K562 (cell line): ENCODE measurements at regions not wholly inside any gene's neighbourhood (a gene's known extent, or its start where the extent isn't known, plus 50 kb on each side); places are given as distances from the start of the nearest gene placed in this dataset.

ENCODE experiments used
- ATAC-seq: fragments of 200-7000 bp; cut with Tn5 transposase; 3 replicates; pipeline ENCODE4 v1.9.1; 2020; ENCODE audit warnings: moderate library complexity
- BruUV-seq: library from RNA; stranded (reverse); fragments of 400-500 nt; replicated peaks from 2 replicates; lab custom pipeline; 2021; lab: Mats Ljungman, UMichigan
- CTCF ChIA-PET: fragments of 300-600 bp; formaldehyde crosslinking; extraction: SDS; loops from one replicate; lab custom pipeline; 2021; ENCODE audit warnings: low intra/inter-chr PET ratio; lab: Yijun Ruan, JAX
- POLR2A ChIA-PET: fragments of 300-600, 350-650 bp; sonication (Branson Sonifier 250); formaldehyde crosslinking; extraction: SDS; loops from one replicate; lab custom pipeline; 2021; ENCODE audit warnings: antibody characterized with exemption, inconsistent platforms; lab: Yijun Ruan, JAX
- DNase-seq, 4 experiments: peaks; one replicate each; pipeline versions ENCODE4 v3.0.0 to v3.0.0-alpha.2; 2011 to 2018; ENCODE audit warnings: low spot score in 3 of 4, mixed read lengths in 3 of 4; ENCODE audit errors: extremely low read depth in 1 of 4
- FAIRE-seq: peaks from 2 replicates; lab custom pipeline; 2011; peaks lifted over from hg19 to GRCh38; lab: Jason Lieb, UNC
- H2AFZ ChIP-seq: 2 replicates; pipeline ENCODE4 v1.6.0; 2011; ENCODE audit warnings: low read depth, low read length, control low read depth, inconsistent platforms
- H3K27ac ChIP-seq: fragments of 200-600 bp; 3 replicates; pipeline ENCODE4 v1.8.0; 2011; ENCODE audit warnings: low read depth, mild to moderate bottlenecking, control low read depth, inconsistent platforms, low read length, moderate library complexity, mixed read lengths; ENCODE audit errors: extremely low read depth
- H3K27me3 ChIP-seq, 2 experiments: fragments of 300-600 bp in 1 of 2; 2 replicates in 1 of 2; 3 replicates in 1 of 2; pipeline versions ENCODE4 v1.6.0 to v1.8.0; 2011; ENCODE audit warnings: inconsistent platforms in 2 of 2, low read length in 2 of 2, mild to moderate bottlenecking in 1 of 2, mixed read lengths in 1 of 2, moderate library complexity in 1 of 2; ENCODE audit not compliant: control insufficient read depth in 2 of 2, insufficient read depth in 2 of 2
- H3K36me3 ChIP-seq: fragments of 300-600 bp; 3 replicates; pipeline ENCODE4 v1.8.0; 2011; ENCODE audit warnings: mild to moderate bottlenecking, low read length, inconsistent platforms; ENCODE audit not compliant: control insufficient read depth, insufficient read depth
- H3K4me1 ChIP-seq, 2 experiments: fragments of 200-600 bp in 1 of 2; replicated peaks in 1 of 2; 2 replicates in 1 of 2; 3 replicates in 1 of 2; pipeline versions ENCODE4 v1.5.1 to v1.8.0; 2011; ENCODE audit warnings: inconsistent platforms in 2 of 2, low read length in 2 of 2, mild to moderate bottlenecking in 1 of 2, mixed read lengths in 1 of 2, moderate library complexity in 1 of 2; ENCODE audit not compliant: control insufficient read depth in 2 of 2, insufficient read depth in 2 of 2
- H3K4me2 ChIP-seq: 2 replicates; pipeline ENCODE4 v1.6.1; 2011; ENCODE audit warnings: low read length, control low read depth, inconsistent platforms, mixed read lengths; ENCODE audit not compliant: insufficient read depth
- H3K4me3 ChIP-seq: fragments of 200-600 bp; sonication (generic), shearing (Covaris generic); 2 replicates; pipeline ENCODE4 v1.5.1; 2016; ENCODE audit warnings: control low read depth, inconsistent platforms
- H3K79me2 ChIP-seq: fragments of 200-600 bp; 3 replicates; pipeline ENCODE4 v1.8.0; 2011; ENCODE audit warnings: low read length, inconsistent platforms; ENCODE audit not compliant: control insufficient read depth, insufficient read depth
- H3K9ac ChIP-seq, 2 experiments: 2 replicates each; pipeline versions ENCODE4 v1.6.0 to v1.6.1; 2011; ENCODE audit warnings: low read depth in 2 of 2, low read length in 2 of 2, control low read depth in 1 of 2, inconsistent platforms in 1 of 2, mild to moderate bottlenecking in 1 of 2, mixed read lengths in 1 of 2; ENCODE audit not compliant: insufficient read depth in 1 of 2
- H3K9me1 ChIP-seq: one replicate; pipeline ENCODE4 v1.6.0; 2011; ENCODE audit warnings: inconsistent platforms, mild to moderate bottlenecking, low read length, moderate library complexity; ENCODE audit not compliant: control insufficient read depth, insufficient read depth
- H3K9me3 ChIP-seq: replicated peaks from 2 replicates; pipeline ENCODE4 v1.5.1; 2011; ENCODE audit warnings: low read depth, low read length, inconsistent platforms; ENCODE audit not compliant: control insufficient read depth, insufficient read depth
- H4K20me1 ChIP-seq: replicated peaks from 2 replicates; pipeline ENCODE4 v1.6.1; 2011; ENCODE audit warnings: low read length, inconsistent platforms, mixed read lengths; ENCODE audit not compliant: control insufficient read depth, insufficient read depth
- CBX2 ChIP-seq: fragments of 200-600 bp; sonication (generic); IDR thresholded peaks from one replicate; pipeline ENCODE4 v1.6.1; 2012; ENCODE audit warnings: mild to moderate bottlenecking, low read length, inconsistent platforms; ENCODE audit not compliant: insufficient read depth, poor library complexity, severe bottlenecking
- HNRNPL ChIP-seq: fragments of 200-400 bp; formaldehyde crosslinking; IDR thresholded peaks from 2 replicates; pipeline ENCODE4 v1.6.1; 2017; ENCODE audit warnings: low read depth, mild to moderate bottlenecking, low read length
- PKNOX1 ChIP-seq: fragments of 450-650 bp; IDR thresholded peaks from 2 replicates; pipeline ENCODE4 v1.6.1; 2016
- POLR2A ChIP-seq: fragments of 450-650 bp; conservative IDR thresholded peaks from 2 replicates; pipeline ENCODE4 v1.6.1; 2016
- SAFB ChIP-seq: fragments of 200-400 bp; formaldehyde crosslinking; IDR thresholded peaks from 2 replicates; pipeline ENCODE4 v1.6.1; 2017; ENCODE audit warnings: low read depth, low read length, borderline replicate concordance
- SMAD2 ChIP-seq: fragments of 150-350 bp; IDR thresholded peaks from 2 replicates; pipeline ENCODE4 v1.6.1; 2014; ENCODE audit warnings: low read depth, mild to moderate bottlenecking, low read length
- ZNF277 ChIP-seq: fragments of 250-450 bp; sonication (Bioruptor Pico); IDR thresholded peaks from 2 replicates; pipeline ENCODE4 v1.8.0; 2022; ENCODE audit warnings: inconsistent platforms, mild to moderate bottlenecking, moderate library complexity, borderline replicate concordance
- ZNF586 ChIP-seq: fragments of 450-650 bp; formaldehyde crosslinking; conservative IDR thresholded peaks from 2 replicates; pipeline ENCODE4 v1.4.0; 2020; ENCODE audit warnings: mild to moderate bottlenecking, moderate library complexity
- in situ Hi-C: fragments of 300-500 bp; cut with MboI; formaldehyde crosslinking; loops from 4 replicates; pipeline ENCODE4 v1.15.0; 2018; ENCODE audit warnings: inconsistent platforms, mixed read lengths
- intact Hi-C: fragments of 100-400 bp; cut with micrococcal nuclease; formaldehyde crosslinking; loops from 2 replicates; pipeline ENCODE4 v1.14.2; 2022
- TF ChIP-seq, protein P1 (sequence below): fragments of 450-650 bp; formaldehyde crosslinking; IDR thresholded peaks from 2 replicates; pipeline ENCODE4 v1.4.0; 2020; ENCODE audit warnings: mild to moderate bottlenecking, moderate library complexity

DNA sequence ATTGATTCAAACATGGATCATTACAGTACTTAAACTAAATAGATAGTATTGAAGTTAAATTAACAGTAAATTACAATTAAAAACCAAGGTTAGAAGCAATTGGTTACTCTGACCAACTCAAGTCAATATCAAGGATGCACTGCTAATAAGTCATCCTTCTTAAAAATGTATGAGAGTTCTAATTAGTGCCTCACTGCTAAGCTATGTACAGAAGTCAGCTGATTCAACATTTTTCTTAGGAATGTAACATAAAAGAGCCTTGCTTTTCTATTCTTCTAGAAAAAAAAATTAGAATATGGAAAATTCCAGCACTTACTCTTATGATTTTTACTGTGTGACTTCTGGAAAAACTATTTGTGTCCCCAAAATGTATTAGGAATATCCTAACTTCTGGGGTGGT, 75.7 kb upstream of the FBN2 start (continued):
- TF ChIP-seq, protein P1, sequence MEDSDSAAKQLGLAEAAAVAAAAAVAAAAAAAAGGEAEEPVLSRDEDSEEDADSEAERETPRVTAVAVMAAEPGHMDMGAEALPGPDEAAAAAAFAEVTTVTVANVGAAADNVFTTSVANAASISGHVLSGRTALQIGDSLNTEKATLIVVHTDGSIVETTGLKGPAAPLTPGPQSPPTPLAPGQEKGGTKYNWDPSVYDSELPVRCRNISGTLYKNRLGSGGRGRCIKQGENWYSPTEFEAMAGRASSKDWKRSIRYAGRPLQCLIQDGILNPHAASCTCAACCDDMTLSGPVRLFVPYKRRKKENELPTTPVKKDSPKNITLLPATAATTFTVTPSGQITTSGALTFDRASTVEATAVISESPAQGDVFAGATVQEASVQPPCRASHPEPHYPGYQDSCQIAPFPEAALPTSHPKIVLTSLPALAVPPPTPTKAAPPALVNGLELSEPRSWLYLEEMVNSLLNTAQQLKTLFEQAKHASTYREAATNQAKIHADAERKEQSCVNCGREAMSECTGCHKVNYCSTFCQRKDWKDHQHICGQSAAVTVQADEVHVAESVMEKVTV (CRISPR knock-in tag), result no peak
- TF ChIP-seq SAFB (no peak), ZNF586 (CRISPR knock-in tag) (no peak), ZNF277 (CRISPR knock-in tag) (no peak), HNRNPL (no peak)

- no peaks in the 10 kb centered on the region for H3K9me1 ChIP-seq
- ATAC-seq (no peak), FAIRE-seq (no peak), DNase-seq (no peak)
- intact Hi-C loops (no loop called here), in situ Hi-C loops (no loop called here)
- POLR2A ChIA-PET, result no interaction called here
- TF ChIP-seq POLR2A, result no peak
- TF ChIP-seq PKNOX1, result no peak
- no peak for TF ChIP-seq CBX2
- TF ChIP-seq SMAD2, result no peak
- H3K27ac ChIP-seq, result no peak overlapping the region
- H3K36me3 ChIP-seq, result no peaks in the 10 kb centered on the region
- no peaks in the 10 kb centered on the region for H3K9me3 ChIP-seq
- H4K20me1 ChIP-seq, result no peaks in the 10 kb centered on the region
- no peak overlapping the region for H3K4me2 ChIP-seq
- H3K4me1 ChIP-seq, result no peaks in the 10 kb centered on the region
- H2AFZ ChIP-seq, result no peak overlapping the region
- H3K9ac ChIP-seq, result no peak overlapping the region
- H3K79me2 ChIP-seq, result no peaks in the 10 kb centered on the region
- no peak overlapping the region for H3K4me3 ChIP-seq
- no TSS peak for BruUV-seq
- H3K27me3 ChIP-seq, result no peaks in the 10 kb centered on the region
- CTCF ChIA-PET, result no interaction called here
Measured at GRCh38 chr5:128615578-128615977, 77.5 kb upstream of the FBN2 start.
